B cell (primary cell): ENCODE measurements at regions not wholly inside any gene's neighbourhood (a gene's known extent, or its start where the extent isn't known, plus 50 kb on each side); places are given as distances from the start of the nearest gene placed in this dataset.

Experiments
- ATAC-seq: fragments of 200-7000 bp; cut with Tn5 transposase; one replicate; pipeline ENCODE4 v1.10.0; 2021; ENCODE audit warnings: low read depth, mild to moderate bottlenecking, moderate number of reproducible peaks, moderate library complexity
- CTCF ChIA-PET: fragments of 350-600 bp; sonication (Branson Sonifier 250); formaldehyde crosslinking; loops from one replicate; lab custom pipeline; 2021; ENCODE audit warnings: antibody characterized with exemption, inconsistent platforms; lab: Charles Lee
- POLR2A ChIA-PET: fragments of 350-600 bp; sonication (Branson Sonifier 250); formaldehyde crosslinking; loops from one replicate; lab custom pipeline; 2021; ENCODE audit warnings: antibody characterized with exemption; lab: Charles Lee
- DNase-seq: peaks from one replicate; pipeline ENCODE4 v3.0.0; 2013
- H2AFZ ChIP-seq: 2 replicates; pipeline ENCODE4 v1.6.1; 2012; ENCODE audit warnings: mild to moderate bottlenecking, low read depth, low read length; ENCODE audit not compliant: insufficient read depth, poor library complexity, severe bottlenecking
- H3K27ac ChIP-seq, 2 donors: 1 replicate in 1 of 2; 2 replicates in 1 of 2; pipeline ENCODE4 v1.5.1; 2012 to 2013; ENCODE audit warnings: low read length in 2 of 2, mild to moderate bottlenecking in 2 of 2, moderate library complexity in 1 of 2
- H3K27me3 ChIP-seq, 4 experiments: fragments of 200-600 bp in 1 of 4; sonication (generic) in 1 of 4; replicated peaks in 1 of 4; 1 replicate in 2 of 4; 2 replicates in 2 of 4; pipeline versions ENCODE4 v1.6.1 to v1.7.0; 2013 to 2016; ENCODE audit warnings: low read length in 3 of 4, mild to moderate bottlenecking in 2 of 4, mixed read lengths in 1 of 4, moderate library complexity in 1 of 4; ENCODE audit not compliant: insufficient read depth in 4 of 4, control insufficient read depth in 3 of 4; ENCODE audit errors: control extremely low read depth in 1 of 4
- H3K36me3 ChIP-seq, 2 experiments: replicated peaks in 1 of 2; 1 replicate in 1 of 2; 2 replicates in 1 of 2; pipeline versions ENCODE4 v1.6.1 to v1.7.1; 2013; ENCODE audit warnings: low read length in 1 of 2; ENCODE audit not compliant: insufficient read depth in 2 of 2, control insufficient read depth in 1 of 2; ENCODE audit errors: control extremely low read depth in 1 of 2, extremely low read depth in 1 of 2
- H3K4me1 ChIP-seq, 2 donors: fragments of 200-600 bp in 1 of 2; sonication (generic) in 1 of 2; 1 replicate in 1 of 2; 2 replicates in 1 of 2; pipeline versions ENCODE4 v1.5.1 to v1.6.1; 2013 to 2017; ENCODE audit warnings: low read length in 2 of 2; ENCODE audit not compliant: control insufficient read depth in 2 of 2, insufficient read depth in 2 of 2
- H3K4me2 ChIP-seq: replicated peaks from 2 replicates; pipeline ENCODE3; 2012; ENCODE audit warnings: mild to moderate bottlenecking, low read depth, low read length; ENCODE audit not compliant: poor library complexity, severe bottlenecking
- H3K4me3 ChIP-seq, 5 experiments: fragments of 200-600 bp in 1 of 5; sonication (generic) in 1 of 5; 1 replicate in 3 of 5; 2 replicates in 2 of 5; pipeline versions ENCODE4 v1.5.1 to v1.7.0; 2011 to 2016; ENCODE audit warnings: low read length in 4 of 5, mild to moderate bottlenecking in 4 of 5, low read depth in 2 of 5, control low read depth in 1 of 5, moderate library complexity in 1 of 5; ENCODE audit not compliant: insufficient read depth in 1 of 5; ENCODE audit errors: control extremely low read depth in 1 of 5, extremely low read depth in 1 of 5
- H3K79me2 ChIP-seq: fragments of 200-600 bp; sonication (generic); one replicate; pipeline ENCODE4 v1.6.0; 2016; ENCODE audit warnings: low read length; ENCODE audit not compliant: control insufficient read depth, insufficient read depth
- H3K9ac ChIP-seq: fragments of 200-600 bp; sonication (generic); 2 replicates; pipeline ENCODE4 v1.6.1; 2017; ENCODE audit warnings: mild to moderate bottlenecking, low read length, moderate library complexity
- H3K9me3 ChIP-seq, 3 donors: one replicate each; pipeline versions ENCODE4 v1.6.1 to v1.7.1; 2013; ENCODE audit warnings: low read length in 2 of 3; ENCODE audit not compliant: control insufficient read depth in 2 of 3, insufficient read depth in 1 of 3; ENCODE audit errors: control extremely low read depth in 1 of 3
- H4K20me1 ChIP-seq: 2 replicates; pipeline ENCODE4 v1.6.0; 2012; ENCODE audit warnings: mild to moderate bottlenecking, low read length; ENCODE audit not compliant: insufficient read depth, control insufficient read depth, poor library complexity, severe bottlenecking
- H3K27ac Mint-ChIP-seq: one replicate; pipeline ENCODE4 v1.8.0; 2021; ENCODE audit warnings: mixed read lengths
- H3K27me3 Mint-ChIP-seq: one replicate; pipeline ENCODE4 v1.8.0; 2021; ENCODE audit warnings: mixed read lengths
- H3K4me1 Mint-ChIP-seq: one replicate; pipeline ENCODE4 v1.8.0; 2021; ENCODE audit warnings: mixed read lengths
- H3K4me3 Mint-ChIP-seq: one replicate; pipeline ENCODE4 v1.8.0; 2021; ENCODE audit warnings: mixed read lengths
- H3K9me3 Mint-ChIP-seq: one replicate; pipeline ENCODE4 v1.8.0; 2022; ENCODE audit warnings: mixed read lengths; ENCODE audit not compliant: insufficient read depth
- EZH2 ChIP-seq: IDR thresholded peaks from 2 replicates; pipeline ENCODE4 v1.6.1; 2012; ENCODE audit warnings: borderline replicate concordance, low read depth, mild to moderate bottlenecking, moderate library complexity, low read length; ENCODE audit not compliant: insufficient read depth, poor library complexity, severe bottlenecking
- WGBS: methylation state at CpG from one replicate; pipeline ENCODE4 v1.1.5; 2013; ENCODE audit warnings: missing lambda C conversion rate; ENCODE audit not compliant: insufficient coverage; 5-methylcytosine and 5-hydroxymethylcytosine counted together
- intact Hi-C: fragments of 100-400 bp; cut with micrococcal nuclease; formaldehyde crosslinking; loops from one replicate; pipeline ENCODE4 v1.10.0; 2022
- TF ChIP-seq, protein P1 (sequence below): fragments of 200-600 bp; IDR thresholded peaks from one replicate; pipeline ENCODE4 v1.8.0; 2022; ENCODE audit warnings: antibody characterized with exemption, mild to moderate bottlenecking

DNA sequence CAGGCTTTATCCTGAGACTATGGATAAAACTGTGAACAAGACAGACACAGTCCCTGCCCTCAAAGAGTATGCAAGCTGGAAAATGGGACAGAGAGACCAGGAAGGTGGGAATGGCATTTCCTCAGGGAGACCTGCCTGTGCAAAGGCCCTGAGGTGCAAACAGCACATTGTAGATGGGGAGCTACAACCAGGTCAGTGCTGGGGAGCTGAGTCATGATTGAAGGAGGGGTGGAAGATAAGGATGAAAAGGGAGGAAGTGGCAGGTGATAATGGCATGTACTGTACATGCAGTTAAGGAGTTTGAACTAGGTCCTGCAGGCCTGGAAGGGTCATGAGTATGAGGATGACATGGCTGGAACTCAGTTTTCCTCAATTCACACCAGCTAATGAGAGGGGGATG is 75.5 kb upstream of the BOD1 start:
- peaks cover 30 to 38% of the 10 kb centered on the region in 2 donors for H3K4me1 ChIP-seq
- no peak for TF ChIP-seq EZH2
- TF ChIP-seq, protein P1, sequence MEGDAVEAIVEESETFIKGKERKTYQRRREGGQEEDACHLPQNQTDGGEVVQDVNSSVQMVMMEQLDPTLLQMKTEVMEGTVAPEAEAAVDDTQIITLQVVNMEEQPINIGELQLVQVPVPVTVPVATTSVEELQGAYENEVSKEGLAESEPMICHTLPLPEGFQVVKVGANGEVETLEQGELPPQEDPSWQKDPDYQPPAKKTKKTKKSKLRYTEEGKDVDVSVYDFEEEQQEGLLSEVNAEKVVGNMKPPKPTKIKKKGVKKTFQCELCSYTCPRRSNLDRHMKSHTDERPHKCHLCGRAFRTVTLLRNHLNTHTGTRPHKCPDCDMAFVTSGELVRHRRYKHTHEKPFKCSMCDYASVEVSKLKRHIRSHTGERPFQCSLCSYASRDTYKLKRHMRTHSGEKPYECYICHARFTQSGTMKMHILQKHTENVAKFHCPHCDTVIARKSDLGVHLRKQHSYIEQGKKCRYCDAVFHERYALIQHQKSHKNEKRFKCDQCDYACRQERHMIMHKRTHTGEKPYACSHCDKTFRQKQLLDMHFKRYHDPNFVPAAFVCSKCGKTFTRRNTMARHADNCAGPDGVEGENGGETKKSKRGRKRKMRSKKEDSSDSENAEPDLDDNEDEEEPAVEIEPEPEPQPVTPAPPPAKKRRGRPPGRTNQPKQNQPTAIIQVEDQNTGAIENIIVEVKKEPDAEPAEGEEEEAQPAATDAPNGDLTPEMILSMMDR: no peak
- no peaks in the 10 kb centered on the region for H3K36me3 ChIP-seq
- ChIA-PET POLR2A (interaction anchor here (3.5 kb wide), 1 partner anchor 12 kb away, joined by 13 read pairs; no protein-coding TSS in a partner anchor), CTCF (interaction anchor here (0.6 kb wide), 1 partner anchor 48 kb away, joined by 3 read pairs; no protein-coding TSS in a partner anchor)
- no peak overlapping the region for H3K4me3 Mint-ChIP-seq
- H3K27ac Mint-ChIP-seq: peak overlapping the region; percentile 18
- no peaks in the 10 kb centered on the region for H3K27me3 Mint-ChIP-seq
- DNase-seq (no peak), ATAC-seq (no peak)
- no peaks in the 10 kb centered on the region for H3K79me2 ChIP-seq
- no peak overlapping the region for H3K27ac ChIP-seq
- H3K4me2 ChIP-seq: no peak overlapping the region
- no peak overlapping the region for H3K4me3 ChIP-seq
- no peak overlapping the region for H3K9ac ChIP-seq
- no peak overlapping the region for H2AFZ ChIP-seq
- H3K9me3 Mint-ChIP-seq: no peaks in the 10 kb centered on the region
- no peaks in the 10 kb centered on the region for H3K9me3 ChIP-seq
- peaks cover 35% of the 10 kb centered on the region for H3K4me1 Mint-ChIP-seq
- H4K20me1 ChIP-seq: no peaks in the 10 kb centered on the region
- H3K27me3 ChIP-seq: no peaks in the 10 kb centered on the region
- intact Hi-C loops: loop anchor here (5.0 kb wide), 2 partner anchors 130 to 195 kb away; partner anchors contain the start of gene CPEB4

DNA sequence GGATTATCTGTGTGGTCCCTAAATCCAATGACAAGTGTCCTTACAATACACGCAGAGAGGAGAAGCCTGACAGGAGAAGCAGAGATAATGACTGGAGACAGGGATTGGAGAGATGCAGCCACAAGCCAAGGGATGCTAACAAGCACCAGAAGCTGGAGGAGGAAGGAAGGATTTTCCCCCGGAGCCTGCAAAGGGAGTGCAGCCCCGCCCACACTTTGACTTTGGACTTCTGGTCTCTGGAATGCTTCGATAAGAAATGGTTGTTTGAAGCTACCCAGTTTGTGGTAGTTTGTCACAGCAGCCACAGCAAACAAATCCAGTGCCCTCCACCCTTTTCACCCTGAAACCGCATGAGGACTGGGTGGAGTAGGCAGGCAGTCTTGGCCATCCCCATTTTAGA is 77.2 kb upstream of the BOD1 start:
- ChIA-PET POLR2A (no interaction called here), CTCF (interaction anchor here (1.1 to 1.8 kb wide), 4 partner anchors 11 to 232 kb away, joined by 3 to 5 read pairs (median 4); no protein-coding TSS in a partner anchor)
- no peaks in the 10 kb centered on the region for H3K9me3 ChIP-seq
- no peak overlapping the region for H3K4me3 ChIP-seq
- H2AFZ ChIP-seq: no peak overlapping the region
- Mint-ChIP-seq H3K4me1 (peaks cover 42% of the 10 kb centered on the region), H3K27ac (peak overlapping the region; percentile 62), H3K9me3 (no peaks in the 10 kb centered on the region), H3K4me3 (no peak overlapping the region), H3K27me3 (no peaks in the 10 kb centered on the region)
- intact Hi-C loops: loop anchor here (5.0 kb wide), 2 partner anchors 129 to 194 kb away; partner anchors contain the start of gene CPEB4
- no peaks in the 10 kb centered on the region for H4K20me1 ChIP-seq
- H3K9ac ChIP-seq: no peak overlapping the region
- ATAC-seq (no peak), DNase-seq (no peak)
- WGBS: 95% methylated on average over 3 of the region's 5 CpGs
- no peak for TF ChIP-seq EZH2
- TF ChIP-seq, protein P1: no peak
- H3K4me1 ChIP-seq: peaks cover 28 to 36% of the 10 kb centered on the region in 2 donors
- no peaks in the 10 kb centered on the region for H3K79me2 ChIP-seq
- no peak overlapping the region for H3K27ac ChIP-seq
- no peaks in the 10 kb centered on the region for H3K36me3 ChIP-seq
- no peak overlapping the region for H3K4me2 ChIP-seq
- no peaks in the 10 kb centered on the region for H3K27me3 ChIP-seq
